Tibial nerve (tissue), 4 donors: ENCODE measurements at regions not wholly inside any gene's neighbourhood (a gene's known extent, or its start where the extent isn't known, plus 50 kb on each side); places are given as distances from the start of the nearest gene placed in this dataset.

Experiments used
- DNase-seq, 2 donors: peaks; one replicate each; pipeline ENCODE4 v3.0.0-alpha.2; 2019; ENCODE audit warnings: low spot score in 2 of 2
- H3K27ac ChIP-seq, 4 donors: fragments of 200-600 bp; sonication (generic) in 3 of 4; one replicate each; pipeline ENCODE4 v1.5.1; 2017 to 2019; ENCODE audit warnings: mild to moderate bottlenecking in 1 of 4
- H3K27me3 ChIP-seq, 2 donors: fragments of 200-600 bp; sonication (generic) in 1 of 2; one replicate each; pipeline versions ENCODE4 v1.5.1 to v1.6.0; 2017 to 2019
- H3K36me3 ChIP-seq, 3 donors: fragments of 200-600 bp; sonication (generic); one replicate each; pipeline ENCODE4 v1.5.1; 2018 to 2019
- H3K4me1 ChIP-seq, 4 donors: fragments of 200-600 bp; sonication (generic) in 3 of 4; one replicate each; pipeline ENCODE4 v1.5.1; 2017 to 2019
- H3K4me3 ChIP-seq, 4 donors: fragments of 200-600 bp; sonication (generic) in 3 of 4; one replicate each; pipeline ENCODE4 v1.5.1; 2017 to 2019; ENCODE audit warnings: mild to moderate bottlenecking in 1 of 4, moderate library complexity in 1 of 4
- H3K9me3 ChIP-seq, 4 donors: fragments of 200-600 bp; sonication (generic) in 3 of 4; one replicate each; pipeline ENCODE4 v1.5.1; 2017 to 2019
- CTCF ChIP-seq, 5 experiments: fragments of 200-600 bp in 3 of 5; fragments of 450-650 bp in 2 of 5; sonication (generic) in 3 of 5; IDR thresholded peaks; one replicate each; pipeline ENCODE4 v1.5.1; 2016 to 2019; ENCODE audit warnings: antibody characterized with exemption in 5 of 5, mild to moderate bottlenecking in 3 of 5, moderate library complexity in 2 of 5
- EP300 ChIP-seq, 2 donors: sonication (generic); formaldehyde crosslinking; IDR thresholded peaks; one replicate each; pipeline ENCODE4 v1.6.1; 2017; ENCODE audit warnings: antibody characterized with exemption in 2 of 2, mild to moderate bottlenecking in 1 of 2
- POLR2A ChIP-seq, 2 donors: fragments of 450-650 bp; IDR thresholded peaks; one replicate each; pipeline ENCODE4 v1.6.1; 2017; ENCODE audit warnings: antibody characterized with exemption in 2 of 2, mild to moderate bottlenecking in 2 of 2, moderate library complexity in 2 of 2
- WGBS, 2 donors: methylation state at CpG; one replicate each; pipeline ENCODE4 v1.1.5; 2018; 5-methylcytosine and 5-hydroxymethylcytosine counted together

- Histone ChIP-seq H3K36me3 (no peaks in the 10 kb centered on the region), H3K9me3 (no peaks in the 10 kb centered on the region), H3K27me3 (no peaks in the 10 kb centered on the region), H3K4me1 (no peaks in the 10 kb centered on the region), H3K4me3 (no peak overlapping the region), H3K27ac (no peak overlapping the region)
- DNase-seq = no peak
- WGBS, 2 donors = 82 to 93% methylated on average over 16 of the region's 16 CpGs
- no peak for TF ChIP-seq POLR2A (IDR thresholded peaks at IDR 0.05)
- no peak for TF ChIP-seq EP300 (IDR thresholded peaks at IDR 0.05)
- no peak for TF ChIP-seq CTCF (IDR thresholded peaks at IDR 0.05)
Measured at GRCh38 chr5:98121036-98121936, 652.2 kb upstream of the RGMB start.

GRCh38 chr5:98128271-98128670, 645.2 kb upstream of the RGMB start:
- Histone ChIP-seq H3K27me3 (no peaks in the 10 kb centered on the region), H3K27ac (no peak overlapping the region), H3K4me3 (no peak overlapping the region), H3K36me3 (no peaks in the 10 kb centered on the region), H3K9me3 (peaks cover 0 to 4% (median 0%) of the 10 kb centered on the region in 4 donors), H3K4me1 (no peaks in the 10 kb centered on the region)
- no peak for TF ChIP-seq POLR2A (IDR thresholded peaks at IDR 0.05)
- TF ChIP-seq EP300 (IDR thresholded peaks at IDR 0.05) = no peak
- no peak for TF ChIP-seq CTCF (IDR thresholded peaks at IDR 0.05)
- WGBS, 2 donors = 77 to 86% methylated on average over 2 of the region's 2 CpGs
- DNase-seq = no peak

- H3K9me3 ChIP-seq = peaks cover 0 to 4% (median 0%) of the 10 kb centered on the region in 4 donors
- no peak for DNase-seq
- no peaks in the 10 kb centered on the region for H3K36me3 ChIP-seq
- H3K4me1 ChIP-seq = no peaks in the 10 kb centered on the region
- TF ChIP-seq CTCF (IDR thresholded peaks at IDR 0.05) = no peak
- TF ChIP-seq EP300 (IDR thresholded peaks at IDR 0.05) = no peak
- TF ChIP-seq POLR2A (IDR thresholded peaks at IDR 0.05) = no peak
- no peak overlapping the region for H3K4me3 ChIP-seq
- no peaks in the 10 kb centered on the region for H3K27me3 ChIP-seq
- H3K27ac ChIP-seq = no peak overlapping the region
- WGBS, 2 donors = 81 to 96% methylated on average over 2 of the region's 2 CpGs
Measured at GRCh38 chr5:98128846-98129245, 644.6 kb upstream of the RGMB start.

GRCh38 chr5:98130261-98131035, 643.0 kb upstream of the RGMB start:
- peaks cover 0 to 4% (median 0%) of the 10 kb centered on the region in 4 donors for H3K9me3 ChIP-seq
- H3K4me1 ChIP-seq = no peaks in the 10 kb centered on the region
- H3K27ac ChIP-seq = no peak overlapping the region
- H3K4me3 ChIP-seq = no peak overlapping the region
- no peaks in the 10 kb centered on the region for H3K36me3 ChIP-seq
- no peak for DNase-seq
- 84 to 88% methylated on average over 5 of the region's 5 CpGs for WGBS, 2 donors
- TF ChIP-seq CTCF (IDR thresholded peaks at IDR 0.05) = no peak
- TF ChIP-seq EP300 (IDR thresholded peaks at IDR 0.05) = no peak
- no peak for TF ChIP-seq POLR2A (IDR thresholded peaks at IDR 0.05)
- no peaks in the 10 kb centered on the region for H3K27me3 ChIP-seq

- no peak overlapping the region for H3K4me3 ChIP-seq
- no peak for DNase-seq
- no peaks in the 10 kb centered on the region for H3K27me3 ChIP-seq
- 78 to 92% methylated on average over 1 of the region's 1 CpG for WGBS, 2 donors
- no peaks in the 10 kb centered on the region for H3K36me3 ChIP-seq
- no peak for TF ChIP-seq CTCF (IDR thresholded peaks at IDR 0.05)
- TF ChIP-seq EP300 (IDR thresholded peaks at IDR 0.05) = no peak
- no peak for TF ChIP-seq POLR2A (IDR thresholded peaks at IDR 0.05)
- no peaks in the 10 kb centered on the region for H3K4me1 ChIP-seq
- no peak overlapping the region for H3K27ac ChIP-seq
- peaks cover 0 to 17% (median 0%) of the 10 kb centered on the region in 4 donors for H3K9me3 ChIP-seq
Measured at GRCh38 chr5:98144116-98144515, 629.3 kb upstream of the RGMB start.
